GM23248 (cell line): ENCODE measurements at regions not wholly inside any gene's neighbourhood (a gene's known extent, or its start where the extent isn't known, plus 50 kb on each side); places are given as distances from the start of the nearest gene placed in this dataset.

Experiments used
- DNase-seq: peaks from one replicate; pipeline ENCODE4 v3.0.0-alpha.2; 2015
- H2AFZ ChIP-seq: fragments of 200-600 bp; sonication (generic); 2 replicates; pipeline ENCODE4 v1.6.1; 2016; ENCODE audit warnings: antibody characterized with exemption
- H3F3A ChIP-seq: fragments of 200-600 bp; sonication (generic); 2 replicates; pipeline ENCODE4 v1.6.1; 2016; ENCODE audit warnings: mild to moderate bottlenecking, antibody characterized with exemption, mixed run types; ENCODE audit not compliant: insufficient read depth
- H3K27ac ChIP-seq: fragments of 200-600 bp; sonication (generic); 2 replicates; pipeline ENCODE4 v1.5.1; 2016; ENCODE audit warnings: mild to moderate bottlenecking
- H3K27me3 ChIP-seq: fragments of 200-600 bp; sonication (generic); replicated peaks from 2 replicates; pipeline ENCODE4 v1.6.1; 2016; ENCODE audit warnings: mild to moderate bottlenecking; ENCODE audit not compliant: insufficient read depth
- H3K36me3 ChIP-seq: fragments of 200-600 bp; sonication (generic); 2 replicates; pipeline ENCODE4 v1.6.1; 2016; ENCODE audit warnings: low read depth, mild to moderate bottlenecking
- H3K4me1 ChIP-seq: fragments of 200-600 bp; sonication (generic); 2 replicates; pipeline ENCODE4 v1.6.1; 2016; ENCODE audit warnings: mild to moderate bottlenecking; ENCODE audit not compliant: insufficient read depth
- H3K4me2 ChIP-seq: fragments of 200-600 bp; sonication (generic); one replicate; pipeline ENCODE4 v1.6.1; 2016; ENCODE audit warnings: mild to moderate bottlenecking; ENCODE audit not compliant: unreplicated experiment
- H3K4me3 ChIP-seq: fragments of 200-600 bp; sonication (generic); 2 replicates; pipeline ENCODE4 v1.5.1; 2016; ENCODE audit warnings: mild to moderate bottlenecking
- H3K79me2 ChIP-seq: fragments of 200-600 bp; sonication (generic); 2 replicates; pipeline ENCODE4 v1.6.1; 2016; ENCODE audit warnings: mild to moderate bottlenecking; ENCODE audit not compliant: insufficient read depth
- H3K9ac ChIP-seq: fragments of 200-600 bp; sonication (generic); 2 replicates; pipeline ENCODE4 v1.6.1; 2016; ENCODE audit warnings: mild to moderate bottlenecking
- H3K9me2 ChIP-seq: fragments of 200-600 bp; sonication (generic); 2 replicates; pipeline ENCODE4 v1.6.1; 2016; ENCODE audit warnings: mixed run types, mild to moderate bottlenecking, moderate library complexity; ENCODE audit not compliant: insufficient read depth
- H3K9me3 ChIP-seq: fragments of 200-600 bp; sonication (generic); one replicate; pipeline ENCODE4 v1.6.1; 2017; ENCODE audit warnings: low read depth
- H4K20me1 ChIP-seq: fragments of 200-600 bp; sonication (generic); 2 replicates; pipeline ENCODE4 v1.6.0; 2016; ENCODE audit not compliant: insufficient read depth
- EZH2 ChIP-seq: fragments of 200-600 bp; sonication (generic); IDR thresholded peaks from 2 replicates; pipeline ENCODE4 v1.6.1; 2018; ENCODE audit warnings: antibody characterized with exemption, mild to moderate bottlenecking; ENCODE audit not compliant: insufficient read depth, poor library complexity, severe bottlenecking
- EZH2phosphoT487 ChIP-seq: fragments of 200-600 bp; sonication (generic); IDR thresholded peaks from 2 replicates; pipeline ENCODE4 v1.6.1; 2018; ENCODE audit warnings: antibody characterized with exemption, moderate library complexity, mild to moderate bottlenecking, low read depth; ENCODE audit not compliant: insufficient read depth
- WGBS, 2 experiments: methylation state at CpG; one replicate each; pipeline ENCODE4 v1.1.6; 2015 to 2017; ENCODE audit warnings: low lambda C conversion rate in 2 of 2, low coverage in 1 of 2; ENCODE audit errors: missing lambda C conversion rate in 2 of 2; 5-methylcytosine and 5-hydroxymethylcytosine counted together
- in situ Hi-C: fragments of 300-500 bp; cut with MboI; formaldehyde crosslinking; loops from 2 replicates; pipeline ENCODE4 v1.15.0; 2020

GRCh38 chr17:63191610-63192009 lies 225.6 kb downstream of the TANC2 start:
- Histone ChIP-seq H3K27me3 (no peaks in the 10 kb centered on the region), H3K4me1 (peaks cover 16% of the 10 kb centered on the region), H3F3A (peaks cover 30% of the 10 kb centered on the region), H3K9me2 (no peaks in the 10 kb centered on the region), H3K9me3 (no peaks in the 10 kb centered on the region), H3K27ac (no peak overlapping the region), H3K9ac (no peak overlapping the region), H2AFZ (no peak overlapping the region), H3K4me3 (no peak overlapping the region), H3K36me3 (peaks cover 24% of the 10 kb centered on the region), H3K79me2 (peaks cover 92% of the 10 kb centered on the region), H3K4me2 (no peak overlapping the region), H4K20me1 (no peaks in the 10 kb centered on the region)
- no peak for TF ChIP-seq EZH2phosphoT487
- no peak for DNase-seq
- in situ Hi-C loops: no loop called here
- WGBS, 2 experiments: 92% methylated on average over 8 of the region's 8 CpGs

- in situ Hi-C loops: no loop called here
- WGBS, 2 experiments: 78 to 96% methylated on average over 1 of the region's 1 CpG
- Histone ChIP-seq H3K4me3 (no peak overlapping the region), H2AFZ (no peak overlapping the region), H3K27me3 (no peaks in the 10 kb centered on the region), H4K20me1 (no peaks in the 10 kb centered on the region), H3K9me3 (no peaks in the 10 kb centered on the region), H3F3A (peaks cover 22% of the 10 kb centered on the region), H3K9ac (no peak overlapping the region), H3K4me1 (peaks cover 14% of the 10 kb centered on the region), H3K9me2 (no peaks in the 10 kb centered on the region), H3K36me3 (peaks cover 26% of the 10 kb centered on the region), H3K27ac (no peak overlapping the region), H3K4me2 (no peak overlapping the region), H3K79me2 (peaks cover 89% of the 10 kb centered on the region)
- no peak for TF ChIP-seq EZH2phosphoT487
- TF ChIP-seq EZH2: no peak
- DNase-seq: peak; percentile 5
Observed at GRCh38 chr17:63193827-63194226, 227.8 kb downstream of the TANC2 start.

- peaks cover 89% of the 10 kb centered on the region for H3K79me2 ChIP-seq
Observed at GRCh38 chr17:63196772-63197335, 230.8 kb downstream of the TANC2 start.

GRCh38 chr17:63203652-63204051 lies 237.6 kb downstream of the TANC2 start:
- H3K4me1 ChIP-seq: no peaks in the 10 kb centered on the region
- DNase-seq: no peak
- no peaks in the 10 kb centered on the region for H3K9me3 ChIP-seq
- no peak overlapping the region for H3K27ac ChIP-seq
- in situ Hi-C loops: no loop called here
- peaks cover 80% of the 10 kb centered on the region for H3K79me2 ChIP-seq
- H3K4me3 ChIP-seq: no peak overlapping the region
- no peaks in the 10 kb centered on the region for H3K27me3 ChIP-seq
- peaks cover 42% of the 10 kb centered on the region for H3K36me3 ChIP-seq
- no peak overlapping the region for H3K4me2 ChIP-seq
- H3K9me2 ChIP-seq: no peaks in the 10 kb centered on the region
- H2AFZ ChIP-seq: no peak overlapping the region
- 100% methylated on average over 2 of the region's 2 CpGs for WGBS, 2 experiments
- H3K9ac ChIP-seq: no peak overlapping the region
- TF ChIP-seq EZH2 (no peak), EZH2phosphoT487 (no peak)
- peaks cover 10% of the 10 kb centered on the region; the same call in 1 of the 2 replicates for H3F3A ChIP-seq
- no peaks in the 10 kb centered on the region for H4K20me1 ChIP-seq

More at GRCh38 chr17:63196772-63197335, 230.8 kb downstream of the TANC2 start:
- Histone ChIP-seq H3K36me3 (peaks cover 40% of the 10 kb centered on the region), H3K4me2 (no peak overlapping the region), H2AFZ (no peak overlapping the region), H3K9me3 (no peaks in the 10 kb centered on the region), H3K9me2 (no peaks in the 10 kb centered on the region), H3K27ac (no peak overlapping the region), H3K4me3 (no peak overlapping the region), H4K20me1 (no peaks in the 10 kb centered on the region), H3F3A (no peaks in the 10 kb centered on the region), H3K27me3 (no peaks in the 10 kb centered on the region), H3K9ac (no peak overlapping the region), H3K4me1 (no peaks in the 10 kb centered on the region; the same call in 1 of the 2 replicates)
- 100% methylated on average over 1 of the region's 1 CpG for WGBS, 2 experiments
- DNase-seq: no peak
- no peak for TF ChIP-seq EZH2
- TF ChIP-seq EZH2phosphoT487: no peak
- in situ Hi-C loops: no loop called here
